GM18861 (cell line): ENCODE measurements at regions not wholly inside any gene's neighbourhood (a gene's known extent, or its start where the extent isn't known, plus 50 kb on each side); places are given as distances from the start of the nearest gene placed in this dataset.
"Not testable (repeated sequence)": the region's sequence is repeated elsewhere in the genome, so short reads cannot be mapped to it uniquely, and the experiment has no call there.

Experiments used
- ATAC-seq: cut with Tn5 transposase; IDR thresholded peaks from one replicate; pipeline ENCODE4 v1.9.1; 2021; ENCODE audit not compliant: unreplicated experiment

DNA sequence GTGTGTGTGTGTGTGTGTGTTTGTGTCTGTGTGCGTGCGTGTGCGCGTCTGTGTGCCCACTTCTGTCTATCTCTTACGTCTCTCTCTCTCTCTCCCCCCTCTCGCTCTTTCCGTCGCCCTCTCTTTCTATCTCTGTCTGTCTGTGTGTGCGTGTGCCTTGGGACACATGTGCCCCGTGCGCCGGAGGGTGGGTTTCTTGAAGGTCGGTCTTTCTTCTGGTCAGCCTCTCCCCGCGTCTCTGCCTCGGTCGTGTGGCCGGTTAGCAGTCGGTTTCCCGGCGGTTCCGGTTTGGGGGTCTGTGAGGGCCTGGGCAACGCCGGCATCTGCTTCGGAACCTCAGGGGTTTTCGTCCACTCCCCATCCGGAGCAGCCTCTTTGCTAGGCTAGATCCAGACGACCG is 1423.6 kb upstream of the PCDH10 start:
- ATAC-seq = not testable (repeated sequence)

DNA sequence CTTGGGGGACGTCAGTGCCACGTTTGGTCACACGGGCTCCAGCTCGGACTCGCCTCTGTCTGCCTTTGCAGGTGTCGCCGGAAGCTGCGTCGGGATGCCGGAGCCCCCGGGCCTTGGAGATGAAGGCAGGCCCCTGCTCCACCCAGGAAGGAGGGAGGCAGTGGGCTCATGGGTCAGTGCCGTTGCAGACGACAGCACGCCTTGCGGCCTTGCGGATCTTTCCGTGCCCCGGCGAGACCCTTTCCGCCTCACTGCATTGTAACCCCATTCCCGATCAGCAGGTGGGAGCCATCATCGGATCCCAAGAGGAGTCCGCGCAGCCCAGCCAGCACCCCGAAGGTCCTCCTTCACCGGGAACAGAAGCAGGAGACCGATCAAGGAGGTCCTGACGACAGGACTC is 1422.2 kb upstream of the PCDH10 start:
- not testable (repeated sequence) for ATAC-seq

DNA sequence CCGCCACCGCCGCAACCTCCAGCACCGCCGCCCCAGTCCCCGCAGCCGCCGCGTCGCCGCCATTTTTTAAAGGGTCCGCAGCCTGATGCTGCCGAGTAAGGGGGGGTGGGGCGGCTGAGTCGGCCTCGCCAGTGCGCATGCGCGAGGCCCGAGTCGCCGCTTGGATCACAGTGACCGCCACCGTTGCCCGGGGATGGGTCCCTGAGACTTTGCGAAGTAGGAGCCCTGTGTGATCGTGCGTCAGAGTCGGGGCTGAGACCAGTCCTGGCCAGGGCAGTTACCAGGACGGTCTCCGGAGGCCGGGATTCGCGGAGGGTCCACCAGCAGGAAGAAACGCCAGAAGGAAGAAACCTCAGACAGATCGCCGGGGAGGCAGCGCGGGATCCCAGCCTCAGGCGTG is 1421.7 kb upstream of the PCDH10 start:
- ATAC-seq = not testable (repeated sequence)

DNA sequence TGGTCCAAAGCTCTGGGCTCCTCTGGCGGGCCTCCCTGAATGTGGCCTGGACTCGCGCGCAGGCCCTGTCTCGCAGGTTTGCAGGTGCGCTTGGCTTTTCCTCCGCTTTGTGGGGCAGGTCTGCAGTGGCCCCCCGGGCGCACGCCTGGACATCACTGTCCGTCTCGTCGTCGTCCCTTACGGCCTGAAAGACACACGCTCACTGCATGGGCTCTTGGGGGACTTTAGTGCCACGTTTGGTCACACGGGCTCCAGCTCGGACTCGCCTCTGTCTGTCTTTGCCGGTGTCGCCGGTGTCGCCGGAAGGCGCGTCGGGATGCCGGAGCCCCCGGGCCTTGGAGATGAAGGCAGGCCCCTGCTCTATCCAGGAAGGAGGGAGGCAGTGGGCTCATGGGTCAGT is 1419.9 kb upstream of the PCDH10 start:
- not testable (repeated sequence) for ATAC-seq

DNA sequence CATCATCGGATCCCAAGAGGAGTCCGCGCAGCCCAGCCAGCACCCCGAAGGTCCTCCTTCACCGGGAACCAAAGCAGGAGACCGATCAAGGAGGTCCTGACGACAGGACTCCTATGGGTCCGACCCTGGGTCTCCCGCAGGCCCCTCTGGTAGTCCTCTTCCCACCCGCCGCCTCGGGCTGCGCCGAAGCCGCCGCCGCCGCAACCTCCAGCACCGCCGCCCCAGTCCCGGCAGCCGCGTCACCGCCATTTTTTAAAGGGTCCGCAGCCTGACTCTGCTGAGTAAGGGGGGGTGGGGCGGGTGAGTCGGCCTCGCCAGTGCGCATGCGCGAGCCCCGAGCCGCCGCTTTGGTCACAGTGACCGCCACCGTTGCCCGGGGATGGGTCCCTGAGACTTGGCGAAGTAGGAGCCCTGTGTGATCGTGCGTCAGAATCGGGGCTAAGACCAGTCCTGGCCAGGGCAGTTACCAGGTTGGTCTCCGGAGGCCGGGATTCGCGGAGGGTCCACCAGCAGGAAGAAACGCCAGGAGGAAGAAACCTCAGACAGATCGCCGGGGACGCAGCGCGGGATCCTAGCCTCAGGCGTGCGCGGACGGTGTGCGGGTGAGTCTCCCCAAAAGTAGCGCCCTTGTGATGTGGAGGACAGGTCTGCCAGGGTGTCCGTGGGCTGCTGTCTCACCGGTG is 1419.2 kb upstream of the PCDH10 start:
- not testable (repeated sequence) for ATAC-seq

DNA sequence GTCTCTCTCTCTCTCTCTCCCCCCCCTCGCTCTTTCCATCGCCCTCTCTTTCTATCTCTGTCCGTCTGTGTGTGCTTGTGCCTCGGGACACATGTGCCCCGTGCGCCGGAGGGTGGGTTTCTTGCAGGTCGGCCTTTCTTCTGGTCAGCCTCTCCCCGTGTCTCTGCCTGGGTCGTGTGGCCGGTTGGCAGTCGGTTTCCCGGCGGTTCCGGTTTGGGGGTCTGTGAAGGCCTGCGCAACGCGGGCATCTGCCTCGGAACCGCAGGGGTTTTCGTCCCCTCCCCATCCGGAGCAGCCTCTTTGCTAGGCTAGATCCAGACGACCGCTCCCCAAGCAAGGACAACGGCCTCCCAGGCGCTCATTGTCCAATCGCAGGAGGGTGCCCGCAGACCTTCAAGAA is 1418.5 kb upstream of the PCDH10 start:
- ATAC-seq = not testable (repeated sequence)

DNA sequence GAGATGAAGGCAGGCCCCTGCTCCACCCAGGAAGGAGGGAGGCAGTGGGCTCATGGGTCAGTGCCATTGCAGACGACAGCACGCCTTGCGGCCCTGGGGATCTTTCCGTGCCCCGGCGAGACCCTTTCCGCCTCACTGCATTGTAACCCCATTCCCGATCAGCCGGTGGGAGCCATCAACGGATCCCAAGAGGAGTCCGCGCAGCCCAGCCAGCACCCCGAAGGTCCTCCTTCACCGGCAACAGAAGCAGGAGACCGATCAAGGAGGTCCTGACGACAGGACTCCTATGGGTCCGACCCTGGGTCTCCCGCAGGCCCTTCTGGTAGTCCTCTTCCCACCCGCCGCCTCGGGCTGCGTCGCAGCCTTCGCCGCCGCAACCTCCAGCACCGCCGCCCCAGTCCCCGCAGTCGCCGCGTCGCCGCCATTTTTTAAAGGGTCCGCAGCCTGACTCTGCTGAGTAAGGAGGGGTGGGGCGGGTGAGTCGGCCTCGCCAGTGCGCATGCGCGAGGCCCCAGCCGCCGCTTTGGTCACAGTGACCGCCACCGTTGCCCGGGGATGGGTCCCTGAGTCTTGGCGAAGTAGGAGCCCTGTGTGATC is 1417.0 kb upstream of the PCDH10 start:
- not testable (repeated sequence) for ATAC-seq

DNA sequence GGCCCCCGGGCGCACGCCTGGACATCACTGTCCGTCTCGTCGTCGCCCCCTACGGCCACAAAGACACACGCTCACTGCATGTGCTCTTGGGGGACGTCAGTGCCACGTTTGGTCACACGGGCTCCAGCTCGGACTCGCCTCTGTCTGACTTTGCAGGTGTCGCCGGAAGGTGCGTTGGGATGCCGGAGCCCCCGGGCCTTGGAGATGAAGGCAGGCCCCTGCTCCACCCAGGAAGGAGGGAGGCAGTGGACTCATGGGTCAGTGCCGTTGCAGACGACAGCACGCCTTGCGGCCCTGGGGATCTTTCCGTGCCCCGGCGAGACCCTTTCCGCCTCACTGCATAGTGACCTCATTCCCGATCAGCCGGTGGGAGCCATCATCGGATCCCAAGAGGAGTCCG is 1414.8 kb upstream of the PCDH10 start:
- not testable (repeated sequence) for ATAC-seq

DNA sequence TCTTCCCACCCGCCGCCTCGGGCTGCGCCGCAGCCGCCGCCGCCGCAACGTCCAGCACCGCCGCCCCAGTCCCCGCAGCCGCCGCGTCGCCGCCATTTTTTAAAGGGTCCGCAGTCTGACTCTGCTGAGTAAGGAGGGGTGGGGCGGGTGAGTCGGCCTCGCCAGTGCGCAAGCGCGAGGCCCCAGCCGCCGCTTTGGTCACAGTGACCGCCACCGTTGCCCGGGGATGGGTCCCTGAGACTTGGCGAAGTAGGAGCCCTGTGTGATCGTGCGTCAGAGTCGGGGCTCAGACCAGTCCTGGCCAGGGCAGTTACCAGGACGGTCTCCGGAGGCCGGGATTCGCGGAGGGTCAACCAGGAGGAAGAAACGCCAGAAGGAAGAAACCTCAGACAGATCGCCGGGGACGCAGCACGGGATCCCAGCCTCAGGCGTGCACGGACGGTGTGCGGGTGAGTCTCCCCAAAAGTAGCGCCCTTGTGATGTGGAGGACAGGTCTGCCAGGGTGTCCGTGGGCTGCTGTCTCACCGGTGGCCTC is 1414.2 kb upstream of the PCDH10 start:
- not testable (repeated sequence) for ATAC-seq

DNA sequence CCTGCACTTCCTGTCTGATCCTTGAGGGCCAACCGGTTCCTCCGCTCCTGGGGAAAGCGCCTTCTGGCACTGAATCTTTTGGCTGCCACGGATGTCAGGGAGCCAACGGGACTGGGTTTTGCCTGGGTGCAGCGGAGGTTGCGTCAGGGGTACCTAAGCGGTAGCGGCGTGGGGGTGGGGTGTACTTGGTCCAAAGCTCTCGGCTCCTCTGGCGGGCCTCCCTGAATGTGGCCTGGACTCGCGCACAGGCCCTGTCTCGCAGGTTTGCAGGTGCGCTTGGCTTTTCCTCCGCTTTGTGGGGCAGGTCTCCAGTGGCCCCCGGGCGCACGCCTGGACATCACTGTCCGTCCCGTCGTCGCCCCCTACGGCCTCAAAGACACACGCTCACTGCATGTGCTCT is 1410.1 kb upstream of the PCDH10 start:
- not testable (repeated sequence) for ATAC-seq

DNA sequence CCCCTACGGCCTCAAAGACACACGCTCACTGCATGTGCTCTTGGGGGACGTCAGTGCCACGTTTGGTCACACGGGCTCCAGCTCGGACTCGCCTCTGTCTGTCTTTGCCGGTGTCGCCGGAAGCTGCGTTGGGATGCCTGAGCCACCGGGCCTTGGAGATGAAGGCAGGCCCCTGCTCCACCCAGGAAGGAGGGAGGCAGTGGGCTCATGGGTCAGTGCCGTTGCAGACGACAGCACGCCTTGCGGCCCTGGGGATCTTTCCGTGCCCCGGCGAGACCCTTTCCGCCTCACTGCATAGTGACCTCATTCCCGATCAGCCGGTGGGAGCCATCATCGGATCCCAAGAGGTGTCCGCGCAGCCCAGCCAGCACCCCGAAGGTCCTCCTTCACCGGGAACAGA is 1407.3 kb upstream of the PCDH10 start:
- not testable (repeated sequence) for ATAC-seq

DNA sequence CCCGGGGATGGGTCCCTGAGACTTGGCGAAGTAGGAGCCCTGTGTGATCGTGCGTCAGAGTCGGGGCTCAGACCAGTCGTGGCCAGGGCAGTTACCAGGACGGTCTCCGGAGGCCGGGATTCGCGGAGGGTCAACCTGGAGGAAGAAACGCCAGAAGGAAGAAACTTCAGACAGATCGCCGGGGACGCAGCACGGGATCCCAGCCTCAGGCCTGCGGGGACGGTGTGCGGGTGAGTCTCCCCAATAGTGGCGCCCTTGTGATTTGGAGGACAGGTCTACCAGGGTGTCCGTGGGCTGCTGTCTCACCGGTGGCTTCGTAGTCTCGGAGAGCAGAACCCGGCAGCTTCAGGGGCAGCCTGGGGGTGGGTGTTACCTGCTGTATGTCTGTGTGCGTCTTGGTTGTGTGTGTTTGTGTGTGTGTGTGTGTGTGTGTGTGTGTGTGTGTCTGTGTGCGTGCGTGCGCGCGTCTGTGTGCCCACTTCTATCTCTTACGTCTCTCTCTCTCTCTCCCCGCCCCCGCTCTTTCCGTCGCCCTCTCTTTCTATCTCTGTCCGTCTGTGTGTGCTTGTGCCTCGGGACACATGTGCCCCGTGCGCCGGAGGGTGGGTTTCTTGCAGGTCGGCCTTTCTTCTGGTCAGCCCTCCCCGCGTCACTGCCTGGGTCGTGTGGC is 1406.4 kb upstream of the PCDH10 start:
- not testable (repeated sequence) for ATAC-seq

DNA sequence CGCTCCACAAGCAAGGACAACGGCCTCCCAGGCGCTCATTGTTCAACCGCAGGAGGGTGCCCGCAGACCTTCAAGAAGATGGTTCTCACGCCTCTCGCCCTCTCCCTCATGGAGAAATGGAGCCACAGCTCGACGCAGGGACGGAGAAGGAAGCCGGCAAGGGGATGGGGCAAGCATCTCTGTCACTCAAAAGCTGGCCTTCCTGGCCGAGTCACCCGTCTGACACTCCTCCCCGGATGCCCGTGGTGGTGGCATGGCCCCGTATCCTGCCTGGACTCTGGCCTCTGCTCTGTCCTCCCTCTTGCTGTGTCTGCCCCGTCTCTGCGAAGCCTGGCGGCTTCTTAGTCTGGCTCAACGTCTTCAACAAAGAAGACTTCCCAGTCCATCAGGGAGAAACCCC is 1405.7 kb upstream of the PCDH10 start:
- not testable (repeated sequence) for ATAC-seq

DNA sequence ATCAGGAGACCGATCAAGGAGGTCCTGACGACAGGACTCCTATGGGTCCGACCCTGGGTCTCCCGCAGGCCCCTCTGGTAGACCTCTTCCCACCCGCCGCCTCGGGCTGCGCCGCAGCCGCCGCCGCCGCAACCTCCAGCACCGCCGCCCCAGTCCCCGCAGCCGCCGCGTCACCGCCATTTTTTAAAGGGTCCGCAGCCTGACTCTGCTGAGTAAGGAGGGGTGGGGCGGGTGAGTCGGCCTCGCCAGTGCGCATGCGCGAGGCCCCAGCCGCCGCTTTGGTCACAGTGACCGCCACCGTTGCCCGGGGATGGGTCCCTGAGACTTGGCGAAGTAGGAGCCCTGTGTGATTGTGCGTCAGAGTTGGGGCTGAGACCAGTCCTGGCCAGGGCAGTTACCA is 1401.9 kb upstream of the PCDH10 start:
- ATAC-seq = not testable (repeated sequence)

DNA sequence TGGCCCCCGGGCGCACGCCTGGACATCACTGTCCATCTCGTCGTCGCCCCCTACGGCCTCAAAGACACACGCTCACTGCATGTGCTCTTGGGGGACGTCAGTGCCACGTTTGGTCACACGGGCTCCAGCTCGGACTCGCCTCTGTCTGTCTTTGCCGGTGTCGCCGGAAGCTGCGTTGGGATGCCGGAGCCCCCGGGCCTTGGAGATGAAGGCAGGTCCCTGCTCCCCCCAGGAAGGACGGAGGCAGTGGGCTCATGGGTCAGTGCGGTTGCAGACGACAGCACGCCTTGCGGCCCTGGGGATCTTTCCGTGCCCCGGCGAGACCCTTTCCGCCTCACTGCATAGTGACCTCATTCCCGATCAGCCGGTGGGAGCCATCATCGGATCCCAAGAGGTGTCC is 1399.9 kb upstream of the PCDH10 start:
- ATAC-seq = not testable (repeated sequence)

DNA sequence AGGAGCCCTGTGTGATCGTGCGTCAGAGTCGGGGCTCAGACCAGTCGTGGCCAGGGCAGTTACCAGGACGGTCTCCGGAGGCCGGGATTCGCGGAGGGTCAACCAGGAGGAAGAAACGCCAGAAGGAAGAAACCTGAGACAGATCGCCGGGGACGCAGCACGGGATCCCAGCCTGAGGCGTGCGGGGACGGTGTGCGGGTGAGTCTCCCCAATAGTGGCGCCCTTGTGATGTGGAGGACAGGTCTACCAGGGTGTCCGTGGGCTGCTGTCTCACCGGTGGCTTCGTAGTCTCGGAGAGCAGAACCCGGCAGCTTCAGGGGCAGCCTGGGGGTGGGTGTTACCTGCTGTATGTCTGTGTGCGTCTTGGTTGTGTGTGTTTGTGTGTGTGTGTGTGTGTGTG is 1399.1 kb upstream of the PCDH10 start:
- not testable (repeated sequence) for ATAC-seq

DNA sequence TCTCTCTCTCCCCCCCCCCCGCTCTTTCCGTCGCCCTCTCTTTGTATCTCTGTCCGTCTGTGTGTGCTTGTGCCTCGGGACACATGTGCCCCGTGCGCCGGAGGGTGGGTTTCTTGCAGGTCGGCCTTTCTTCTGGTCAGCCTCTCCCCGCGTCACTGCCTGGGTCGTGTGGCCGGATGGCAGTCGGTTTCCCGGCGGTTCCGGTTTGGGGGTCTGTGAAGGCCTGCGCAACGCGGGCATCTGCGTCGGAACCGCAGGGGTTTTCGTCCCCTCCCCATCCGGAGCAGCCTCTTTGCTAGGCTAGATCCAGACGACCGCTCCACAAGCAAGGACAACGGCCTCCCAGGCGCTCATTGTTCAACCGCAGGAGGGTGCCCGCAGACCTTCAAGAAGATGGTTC is 1398.6 kb upstream of the PCDH10 start:
- not testable (repeated sequence) for ATAC-seq

DNA sequence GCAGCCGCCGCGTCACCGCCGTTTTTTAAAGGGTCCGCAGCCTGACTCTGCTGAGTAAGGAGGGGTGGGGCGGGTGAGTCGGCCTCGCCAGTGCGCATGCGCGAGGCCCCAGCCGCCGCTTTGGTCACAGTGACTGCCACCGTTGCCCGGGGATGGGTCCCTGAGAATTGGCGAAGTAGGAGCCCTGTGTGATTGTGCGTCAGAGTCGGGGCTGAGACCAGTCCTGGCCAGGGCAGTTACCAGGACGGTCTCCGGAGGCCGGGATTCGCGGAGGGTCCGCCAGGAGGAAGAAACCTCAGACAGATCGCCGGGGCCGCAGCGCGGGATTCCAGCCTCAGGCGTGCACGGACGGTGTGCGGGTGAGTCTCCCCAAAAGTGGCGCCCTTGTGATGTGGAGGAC is 1386.9 kb upstream of the PCDH10 start:
- not testable (repeated sequence) for ATAC-seq

DNA sequence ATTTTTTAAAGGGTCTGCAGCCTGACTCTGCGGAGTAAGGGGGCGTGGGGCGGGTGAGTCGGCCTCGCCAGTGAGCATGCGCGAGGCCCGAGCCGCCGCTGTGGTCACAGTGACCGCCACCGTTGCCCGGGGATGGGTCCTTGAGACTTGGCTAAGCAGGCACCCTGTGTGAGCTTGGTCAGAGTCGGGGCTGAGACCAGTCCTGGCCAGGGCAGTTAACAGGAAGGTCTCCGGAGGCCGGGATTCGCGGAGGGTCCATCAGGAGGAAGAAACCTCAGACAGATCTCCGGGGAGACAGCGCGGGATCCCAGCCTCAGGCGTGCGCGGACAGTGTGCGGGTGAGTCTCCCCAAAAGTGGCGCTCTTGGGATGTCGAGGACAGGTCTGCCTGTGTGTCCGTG is 1384.4 kb upstream of the PCDH10 start:
- ATAC-seq = no peak

DNA sequence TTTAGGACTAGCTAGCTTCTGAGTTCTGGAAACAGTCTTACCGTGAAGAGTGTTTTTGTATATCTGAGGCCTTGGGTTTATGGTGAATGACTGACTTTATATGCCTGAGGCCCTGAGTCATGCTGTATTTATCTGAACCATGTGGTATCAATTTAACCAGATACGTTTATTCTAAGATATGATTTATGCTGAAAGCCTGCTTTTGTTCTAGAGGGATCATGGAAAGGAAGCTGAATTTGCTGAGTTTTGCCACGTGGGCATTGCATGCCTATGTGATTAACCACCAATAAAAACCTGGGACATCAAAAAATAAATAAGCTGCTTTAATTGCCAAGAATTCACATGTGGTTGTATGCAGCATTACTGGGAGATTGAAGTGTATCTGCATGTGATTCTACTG is 1374.7 kb upstream of the PCDH10 start:
- ATAC-seq = not testable (repeated sequence)

DNA sequence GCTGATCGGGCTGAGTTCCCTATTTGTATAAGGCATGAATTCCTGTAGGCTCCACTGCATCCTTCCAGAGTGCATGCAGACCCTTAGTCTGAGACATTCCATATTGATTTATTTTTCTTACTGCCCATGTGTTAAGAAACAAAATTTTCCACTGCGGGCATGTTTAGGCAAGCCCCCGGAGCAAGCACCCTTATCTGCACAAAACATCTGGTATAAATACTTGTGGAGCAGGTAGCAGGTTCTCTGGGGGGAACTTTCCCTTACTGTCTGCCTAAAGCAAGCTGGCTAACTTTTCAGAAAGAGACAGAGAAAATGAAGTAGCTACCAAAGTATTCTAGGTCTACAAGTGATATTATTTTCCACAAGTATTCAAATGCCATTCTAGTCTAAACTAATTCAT is 1338.5 kb upstream of the PCDH10 start:
- ATAC-seq = not testable (repeated sequence)
